ENCODE measurements at regions not wholly inside any gene's neighbourhood (a gene's known extent, or its start where the extent isn't known, plus 50 kb on each side); places are given as distances from the start of the nearest gene placed in this dataset.

DNA sequence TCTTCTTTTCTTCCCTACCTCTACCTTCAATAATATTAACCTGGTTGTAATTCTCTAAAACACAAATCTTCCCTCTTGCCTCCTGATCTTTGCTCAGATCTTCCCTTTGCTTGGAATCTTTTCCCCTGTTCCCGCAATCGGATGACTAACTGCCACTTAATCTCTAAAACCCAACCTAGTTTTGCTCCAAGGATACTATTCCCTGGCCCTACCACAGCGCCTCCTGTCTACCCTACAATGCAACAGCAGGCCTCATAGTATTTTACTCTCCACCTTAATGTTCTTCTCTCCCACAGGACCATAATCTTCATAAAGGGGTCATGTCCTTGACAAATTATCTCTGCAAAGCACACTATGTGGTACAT, 246.8 kb upstream of the TNP1 start:
- Histone ChIP-seq H3K9ac (ENCODE audit: low read length in 5 of 5) (no peak overlapping the region), H3K4me1 (ENCODE audit: control insufficient read depth in 5 of 5, insufficient read depth in 5 of 5, low read length in 5 of 5) (no peaks in the 10 kb centered on the region), H3K9me3 (ENCODE audit: control insufficient read depth in 5 of 5, low read length in 5 of 5) (no peaks in the 10 kb centered on the region), H3K4me3 (ENCODE audit: low read depth in 1 of 5, low read length in 5 of 5) (no peak overlapping the region), H3K27ac (ENCODE audit: low read depth, low read length) (no peak overlapping the region), H3K27me3 (ENCODE audit: control insufficient read depth in 5 of 5, insufficient read depth in 4 of 5, low read length in 5 of 5) (no peaks in the 10 kb centered on the region), H3K36me3 (ENCODE audit: control insufficient read depth in 5 of 5, insufficient read depth in 5 of 5, low read length in 5 of 5) (no peaks in the 10 kb centered on the region)

- no peak overlapping the region for H3K4me3 ChIP-seq (ENCODE audit: low read depth in 1 of 5, low read length in 5 of 5)
- no peaks in the 10 kb centered on the region for H3K4me1 ChIP-seq (ENCODE audit: control insufficient read depth in 5 of 5, insufficient read depth in 5 of 5, low read length in 5 of 5)
- no peaks in the 10 kb centered on the region for H3K27me3 ChIP-seq (ENCODE audit: control insufficient read depth in 5 of 5, insufficient read depth in 4 of 5, low read length in 5 of 5)
- no peak overlapping the region for H3K27ac ChIP-seq (ENCODE audit: low read depth, low read length)
- no peak overlapping the region for H3K9ac ChIP-seq (ENCODE audit: low read length in 5 of 5)
- H3K9me3 ChIP-seq (ENCODE audit: control insufficient read depth in 5 of 5, low read length in 5 of 5) = no peaks in the 10 kb centered on the region
- no peaks in the 10 kb centered on the region for H3K36me3 ChIP-seq (ENCODE audit: control insufficient read depth in 5 of 5, insufficient read depth in 5 of 5, low read length in 5 of 5)
Measured at GRCh38 chr2:217105733-217106649, 246.1 kb upstream of the TNP1 start.

DNA sequence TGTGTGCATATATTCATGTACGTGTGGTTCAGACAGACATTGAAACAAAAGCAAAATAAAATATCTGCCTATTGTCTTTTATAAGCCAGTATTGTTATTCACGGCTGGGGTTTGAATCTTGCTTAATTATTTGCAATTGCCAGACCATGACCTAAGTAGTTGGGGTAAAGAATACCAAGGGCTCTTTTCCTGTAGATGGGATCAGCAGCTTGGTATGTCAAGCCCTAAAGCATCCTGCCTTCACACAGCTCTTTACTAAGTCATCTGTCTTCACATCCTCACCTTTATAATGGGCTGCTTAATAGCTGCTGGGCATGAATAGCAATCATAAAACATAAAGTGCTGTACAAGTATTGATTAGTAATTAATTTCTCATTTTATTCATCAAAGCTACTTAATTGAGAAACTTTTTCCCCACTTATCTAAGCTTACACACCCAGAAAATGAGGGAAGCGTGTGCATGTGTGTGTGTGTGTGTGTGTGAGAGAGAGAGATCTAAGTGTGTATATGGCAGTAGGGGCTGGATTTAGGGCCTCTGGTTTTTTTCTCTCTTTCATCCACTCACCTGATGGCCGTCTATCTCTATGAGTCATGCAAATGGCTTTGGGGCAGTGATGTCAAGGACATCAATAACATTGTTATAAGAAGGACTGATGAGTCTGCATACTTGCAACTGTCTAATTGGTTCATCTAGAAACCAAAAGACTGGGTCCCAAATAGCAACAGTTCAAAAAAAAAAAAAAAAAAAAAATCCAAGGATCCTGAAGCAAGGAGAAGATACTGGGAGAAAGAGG, 244.1 kb upstream of the TNP1 start:
- H3K36me3 ChIP-seq (ENCODE audit: control insufficient read depth in 5 of 5, insufficient read depth in 5 of 5, low read length in 5 of 5) = no peaks in the 10 kb centered on the region
- H3K27ac ChIP-seq (ENCODE audit: low read depth, low read length) = no peak overlapping the region
- H3K27me3 ChIP-seq (ENCODE audit: control insufficient read depth in 5 of 5, insufficient read depth in 4 of 5, low read length in 5 of 5) = no peaks in the 10 kb centered on the region
- no peaks in the 10 kb centered on the region for H3K9me3 ChIP-seq (ENCODE audit: control insufficient read depth in 5 of 5, low read length in 5 of 5)
- H3K4me1 ChIP-seq (ENCODE audit: control insufficient read depth in 5 of 5, insufficient read depth in 5 of 5, low read length in 5 of 5) = peaks cover 0 to 6% (median 5%) of the 10 kb centered on the region in 5 donors
- H3K4me3 ChIP-seq (ENCODE audit: low read depth in 1 of 5, low read length in 5 of 5) = no peak overlapping the region
- no peak overlapping the region for H3K9ac ChIP-seq (ENCODE audit: low read length in 5 of 5)

- H3K4me1 ChIP-seq (ENCODE audit: control insufficient read depth in 5 of 5, insufficient read depth in 5 of 5, low read length in 5 of 5) = peaks cover 0 to 6% (median 5%) of the 10 kb centered on the region in 5 donors
- no peak overlapping the region for H3K9ac ChIP-seq (ENCODE audit: low read length in 5 of 5)
- H3K9me3 ChIP-seq (ENCODE audit: control insufficient read depth in 5 of 5, low read length in 5 of 5) = no peaks in the 10 kb centered on the region
- H3K27me3 ChIP-seq (ENCODE audit: control insufficient read depth in 5 of 5, insufficient read depth in 4 of 5, low read length in 5 of 5) = no peaks in the 10 kb centered on the region
- H3K27ac ChIP-seq (ENCODE audit: low read depth, low read length) = no peak overlapping the region
- no peak overlapping the region for H3K4me3 ChIP-seq (ENCODE audit: low read depth in 1 of 5, low read length in 5 of 5)
- no peaks in the 10 kb centered on the region for H3K36me3 ChIP-seq (ENCODE audit: control insufficient read depth in 5 of 5, insufficient read depth in 5 of 5, low read length in 5 of 5)
Measured at GRCh38 chr2:217102956-217103355, 243.1 kb upstream of the TNP1 start.

- Histone ChIP-seq H3K4me3 (ENCODE audit: low read depth in 1 of 5, low read length in 5 of 5) (no peak overlapping the region), H3K27ac (ENCODE audit: low read depth, low read length) (no peak overlapping the region), H3K9me3 (ENCODE audit: control insufficient read depth in 5 of 5, low read length in 5 of 5) (no peaks in the 10 kb centered on the region)
Measured at GRCh38 chr2:217101972-217102371, 242.1 kb upstream of the TNP1 start.

GRCh38 chr2:217099561-217099960, 239.7 kb upstream of the TNP1 start:
- Histone ChIP-seq H3K27me3 (ENCODE audit: control insufficient read depth in 5 of 5, insufficient read depth in 4 of 5, low read length in 5 of 5) (no peaks in the 10 kb centered on the region), H3K27ac (ENCODE audit: low read depth, low read length) (no peak overlapping the region), H3K4me1 (ENCODE audit: control insufficient read depth in 5 of 5, insufficient read depth in 5 of 5, low read length in 5 of 5) (peaks cover 0 to 6% (median 5%) of the 10 kb centered on the region in 5 donors), H3K9me3 (ENCODE audit: control insufficient read depth in 5 of 5, low read length in 5 of 5) (no peaks in the 10 kb centered on the region), H3K9ac (ENCODE audit: low read length in 5 of 5) (no peak overlapping the region), H3K36me3 (ENCODE audit: control insufficient read depth in 5 of 5, insufficient read depth in 5 of 5, low read length in 5 of 5) (no peaks in the 10 kb centered on the region), H3K4me3 (ENCODE audit: low read depth in 1 of 5, low read length in 5 of 5) (no peak overlapping the region)

More at GRCh38 chr2:217101972-217102371, 242.1 kb upstream of the TNP1 start:
- no peak overlapping the region for H3K9ac ChIP-seq (ENCODE audit: low read length in 5 of 5)
- H3K27me3 ChIP-seq (ENCODE audit: control insufficient read depth in 5 of 5, insufficient read depth in 4 of 5, low read length in 5 of 5) = no peaks in the 10 kb centered on the region
- peaks cover 0 to 6% (median 5%) of the 10 kb centered on the region in 5 donors for H3K4me1 ChIP-seq (ENCODE audit: control insufficient read depth in 5 of 5, insufficient read depth in 5 of 5, low read length in 5 of 5)
- H3K36me3 ChIP-seq (ENCODE audit: control insufficient read depth in 5 of 5, insufficient read depth in 5 of 5, low read length in 5 of 5) = no peaks in the 10 kb centered on the region

DNA sequence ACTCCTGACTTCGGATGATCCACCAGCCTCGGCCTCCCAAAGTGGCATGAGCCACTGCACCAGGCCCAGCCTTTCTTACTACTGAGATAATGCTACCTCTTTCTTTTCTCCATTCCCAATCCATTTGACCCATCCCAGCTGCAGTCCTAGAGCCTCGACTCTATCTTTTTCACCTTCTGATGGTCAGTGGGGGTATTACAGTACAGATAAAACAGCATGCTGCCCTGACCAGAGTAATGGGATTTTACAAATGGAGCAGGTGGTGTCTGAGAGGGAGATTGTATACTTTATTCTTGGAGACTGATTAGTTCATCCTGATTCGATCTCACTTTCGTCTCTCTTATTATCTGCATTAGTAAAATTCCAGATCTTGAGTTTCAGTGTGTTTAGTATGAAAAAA, 238.6 kb upstream of the TNP1 start:
- H3K9ac ChIP-seq (ENCODE audit: low read length in 5 of 5) = no peak overlapping the region
- H3K4me3 ChIP-seq (ENCODE audit: low read depth in 1 of 5, low read length in 5 of 5) = no peak overlapping the region

GRCh38 chr2:217097346-217097745, 237.5 kb upstream of the TNP1 start:
- Histone ChIP-seq H3K9me3 (ENCODE audit: control insufficient read depth in 5 of 5, low read length in 5 of 5) (no peaks in the 10 kb centered on the region), H3K27ac (ENCODE audit: low read depth, low read length) (no peak overlapping the region), H3K4me1 (ENCODE audit: control insufficient read depth in 5 of 5, insufficient read depth in 5 of 5, low read length in 5 of 5) (peaks cover 0 to 6% (median 5%) of the 10 kb centered on the region in 5 donors), H3K36me3 (ENCODE audit: control insufficient read depth in 5 of 5, insufficient read depth in 5 of 5, low read length in 5 of 5) (no peaks in the 10 kb centered on the region), H3K9ac (ENCODE audit: low read length in 5 of 5) (no peak overlapping the region), H3K4me3 (ENCODE audit: low read depth in 1 of 5, low read length in 5 of 5) (no peak overlapping the region), H3K27me3 (ENCODE audit: control insufficient read depth in 5 of 5, insufficient read depth in 4 of 5, low read length in 5 of 5) (no peaks in the 10 kb centered on the region)

More for the DNA sequence above, 238.6 kb upstream of the TNP1 start:
- H3K27me3 ChIP-seq (ENCODE audit: control insufficient read depth in 5 of 5, insufficient read depth in 4 of 5, low read length in 5 of 5) = no peaks in the 10 kb centered on the region
- no peaks in the 10 kb centered on the region for H3K9me3 ChIP-seq (ENCODE audit: control insufficient read depth in 5 of 5, low read length in 5 of 5)
- peaks cover 0 to 6% (median 5%) of the 10 kb centered on the region in 5 donors for H3K4me1 ChIP-seq (ENCODE audit: control insufficient read depth in 5 of 5, insufficient read depth in 5 of 5, low read length in 5 of 5)
- no peaks in the 10 kb centered on the region for H3K36me3 ChIP-seq (ENCODE audit: control insufficient read depth in 5 of 5, insufficient read depth in 5 of 5, low read length in 5 of 5)
- no peak overlapping the region for H3K27ac ChIP-seq (ENCODE audit: low read depth, low read length)

GRCh38 chr2:217096474-217097225, 236.8 kb upstream of the TNP1 start:
- H3K27ac ChIP-seq (ENCODE audit: low read depth, low read length) = no peak overlapping the region
- no peaks in the 10 kb centered on the region for H3K36me3 ChIP-seq (ENCODE audit: control insufficient read depth in 5 of 5, insufficient read depth in 5 of 5, low read length in 5 of 5)
- peaks cover 0 to 6% (median 5%) of the 10 kb centered on the region in 5 donors for H3K4me1 ChIP-seq (ENCODE audit: control insufficient read depth in 5 of 5, insufficient read depth in 5 of 5, low read length in 5 of 5)
- H3K4me3 ChIP-seq (ENCODE audit: low read depth in 1 of 5, low read length in 5 of 5) = no peak overlapping the region
- H3K27me3 ChIP-seq (ENCODE audit: control insufficient read depth in 5 of 5, insufficient read depth in 4 of 5, low read length in 5 of 5) = no peaks in the 10 kb centered on the region
- no peaks in the 10 kb centered on the region for H3K9me3 ChIP-seq (ENCODE audit: control insufficient read depth in 5 of 5, low read length in 5 of 5)
- H3K9ac ChIP-seq (ENCODE audit: low read length in 5 of 5) = no peak overlapping the region
